Tibial nerve (tissue), 3 donors: ENCODE measurements at regions not wholly inside any gene's neighbourhood (a gene's known extent, or its start where the extent isn't known, plus 50 kb on each side); places are given as distances from the start of the nearest gene placed in this dataset.

Experiments
- CTCF ChIP-seq, 5 experiments: fragments of 200-600 bp in 3 of 5; fragments of 450-650 bp in 2 of 5; sonication (generic) in 3 of 5; IDR thresholded peaks; one replicate each; pipeline ENCODE4 v1.5.1; 2016 to 2019; ENCODE audit warnings: antibody characterized with exemption in 5 of 5, mild to moderate bottlenecking in 3 of 5, moderate library complexity in 2 of 5
- POLR2A ChIP-seq, 2 donors: fragments of 450-650 bp; IDR thresholded peaks; one replicate each; pipeline ENCODE4 v1.6.1; 2017; ENCODE audit warnings: antibody characterized with exemption in 2 of 2, mild to moderate bottlenecking in 2 of 2, moderate library complexity in 2 of 2

- TF ChIP-seq POLR2A (IDR thresholded peaks at IDR 0.05) (no peak), CTCF (IDR thresholded peaks at IDR 0.05) (no peak)
These were observed 173.3 kb upstream of the SEMA6A start for GRCh38 chr5:116747881-116748280.
